Activated naive CD4-positive, alpha-beta T cell treated with anti-CD3 and anti-CD28 coated beads, Interleukin-2, amount 50 U/mL, for 24 hours (primary cell): ENCODE measurements at regions not wholly inside any gene's neighbourhood (a gene's known extent, or its start where the extent isn't known, plus 50 kb on each side); places are given as distances from the start of the nearest gene placed in this dataset.

Experiments used
- H3K27ac Mint-ChIP-seq: one replicate; pipeline ENCODE4 v1.8.0; 2021; ENCODE audit warnings: mild to moderate bottlenecking, mixed read lengths
- H3K27me3 Mint-ChIP-seq: one replicate; pipeline ENCODE4 v1.8.0; 2021; ENCODE audit warnings: mixed read lengths
- H3K36me3 Mint-ChIP-seq: one replicate; pipeline ENCODE4 v1.8.0; 2021; ENCODE audit warnings: mixed read lengths
- H3K4me1 Mint-ChIP-seq: one replicate; pipeline ENCODE4 v1.8.0; 2021; ENCODE audit warnings: mixed read lengths
- H3K4me3 Mint-ChIP-seq: one replicate; pipeline ENCODE4 v1.8.0; 2021; ENCODE audit warnings: mild to moderate bottlenecking, mixed read lengths
- H3K9me3 Mint-ChIP-seq: one replicate; pipeline ENCODE4 v1.8.0; 2021; ENCODE audit warnings: mixed read lengths

GRCh38 chr18:68234131-68234530 lies 480.8 kb downstream of the TMX3 start:
- H3K27me3 Mint-ChIP-seq, result peaks cover 1% of the 10 kb centered on the region
- no peak overlapping the region for H3K4me3 Mint-ChIP-seq
- no peaks in the 10 kb centered on the region for H3K4me1 Mint-ChIP-seq
- H3K9me3 Mint-ChIP-seq, result peaks cover 6% of the 10 kb centered on the region
- no peaks in the 10 kb centered on the region for H3K36me3 Mint-ChIP-seq
- H3K27ac Mint-ChIP-seq, result no peak overlapping the region

- Mint-ChIP-seq H3K9me3 (peaks cover 6% of the 10 kb centered on the region), H3K36me3 (no peaks in the 10 kb centered on the region), H3K27me3 (peaks cover 1% of the 10 kb centered on the region), H3K4me1 (no peaks in the 10 kb centered on the region), H3K4me3 (no peak overlapping the region), H3K27ac (no peak overlapping the region)
Measured at GRCh38 chr18:68233018-68233417, 481.9 kb downstream of the TMX3 start.

- Mint-ChIP-seq H3K9me3 (peaks cover 6% of the 10 kb centered on the region), H3K27me3 (no peaks in the 10 kb centered on the region), H3K4me3 (no peak overlapping the region), H3K27ac (no peak overlapping the region), H3K36me3 (no peaks in the 10 kb centered on the region), H3K4me1 (no peaks in the 10 kb centered on the region)
Measured at GRCh38 chr18:68229351-68229750, 485.6 kb downstream of the TMX3 start.

GRCh38 chr18:68221111-68221724 lies 493.7 kb downstream of the TMX3 start:
- Mint-ChIP-seq H3K27me3 (no peaks in the 10 kb centered on the region), H3K9me3 (no peaks in the 10 kb centered on the region), H3K4me3 (no peak overlapping the region), H3K27ac (no peak overlapping the region), H3K36me3 (no peaks in the 10 kb centered on the region), H3K4me1 (no peaks in the 10 kb centered on the region)

GRCh38 chr18:68220458-68220857 lies 494.4 kb downstream of the TMX3 start:
- Mint-ChIP-seq H3K36me3 (no peaks in the 10 kb centered on the region), H3K4me3 (no peak overlapping the region), H3K27ac (no peak overlapping the region), H3K9me3 (no peaks in the 10 kb centered on the region), H3K27me3 (no peaks in the 10 kb centered on the region), H3K4me1 (no peaks in the 10 kb centered on the region)

- H3K27me3 Mint-ChIP-seq, result no peaks in the 10 kb centered on the region
- no peaks in the 10 kb centered on the region for H3K36me3 Mint-ChIP-seq
- H3K9me3 Mint-ChIP-seq, result no peaks in the 10 kb centered on the region
- H3K27ac Mint-ChIP-seq, result no peak overlapping the region
- H3K4me1 Mint-ChIP-seq, result no peaks in the 10 kb centered on the region
- H3K4me3 Mint-ChIP-seq, result no peak overlapping the region
Measured at GRCh38 chr18:68219872-68220271, 495.0 kb downstream of the TMX3 start.

GRCh38 chr18:68219274-68219673 lies 495.6 kb downstream of the TMX3 start:
- Mint-ChIP-seq H3K27me3 (no peaks in the 10 kb centered on the region), H3K4me1 (no peaks in the 10 kb centered on the region), H3K36me3 (no peaks in the 10 kb centered on the region), H3K4me3 (no peak overlapping the region), H3K9me3 (no peaks in the 10 kb centered on the region), H3K27ac (no peak overlapping the region)

- Mint-ChIP-seq H3K27me3 (no peaks in the 10 kb centered on the region), H3K27ac (no peak overlapping the region), H3K4me3 (no peak overlapping the region), H3K9me3 (no peaks in the 10 kb centered on the region), H3K4me1 (no peaks in the 10 kb centered on the region), H3K36me3 (no peaks in the 10 kb centered on the region)
Measured at GRCh38 chr18:68215931-68216330, 499.0 kb downstream of the TMX3 start.

GRCh38 chr18:68186039-68186438 lies 528.9 kb downstream of the TMX3 start:
- H3K4me1 Mint-ChIP-seq, result no peaks in the 10 kb centered on the region
- no peaks in the 10 kb centered on the region for H3K27me3 Mint-ChIP-seq
- no peaks in the 10 kb centered on the region for H3K36me3 Mint-ChIP-seq

GRCh38 chr18:68181956-68182355 lies 533.0 kb downstream of the TMX3 start:
- Mint-ChIP-seq H3K36me3 (no peaks in the 10 kb centered on the region), H3K4me3 (no peak overlapping the region), H3K27ac (no peak overlapping the region), H3K9me3 (no peaks in the 10 kb centered on the region), H3K27me3 (no peaks in the 10 kb centered on the region), H3K4me1 (no peaks in the 10 kb centered on the region)

More at GRCh38 chr18:68186039-68186438, 528.9 kb downstream of the TMX3 start:
- H3K27ac Mint-ChIP-seq, result no peak overlapping the region
- H3K4me3 Mint-ChIP-seq, result no peak overlapping the region
- no peaks in the 10 kb centered on the region for H3K9me3 Mint-ChIP-seq

GRCh38 chr18:68179811-68180210 lies 535.1 kb downstream of the TMX3 start:
- Mint-ChIP-seq H3K4me3 (no peak overlapping the region), H3K4me1 (no peaks in the 10 kb centered on the region), H3K9me3 (no peaks in the 10 kb centered on the region), H3K36me3 (no peaks in the 10 kb centered on the region), H3K27me3 (no peaks in the 10 kb centered on the region), H3K27ac (no peak overlapping the region)

- Mint-ChIP-seq H3K4me3 (no peak overlapping the region), H3K27me3 (no peaks in the 10 kb centered on the region), H3K36me3 (no peaks in the 10 kb centered on the region), H3K9me3 (no peaks in the 10 kb centered on the region), H3K4me1 (no peaks in the 10 kb centered on the region), H3K27ac (no peak overlapping the region)
Measured at GRCh38 chr18:68178921-68179320, 536.0 kb downstream of the TMX3 start.

- Mint-ChIP-seq H3K9me3 (no peaks in the 10 kb centered on the region), H3K36me3 (no peaks in the 10 kb centered on the region), H3K4me3 (no peak overlapping the region), H3K27ac (no peak overlapping the region), H3K4me1 (no peaks in the 10 kb centered on the region), H3K27me3 (no peaks in the 10 kb centered on the region)
Measured at GRCh38 chr18:68177807-68178702, 536.9 kb downstream of the TMX3 start.

- no peaks in the 10 kb centered on the region for H3K4me1 Mint-ChIP-seq
- no peaks in the 10 kb centered on the region for H3K27me3 Mint-ChIP-seq
- no peaks in the 10 kb centered on the region for H3K9me3 Mint-ChIP-seq
- no peak overlapping the region for H3K27ac Mint-ChIP-seq
- no peak overlapping the region for H3K4me3 Mint-ChIP-seq
- no peaks in the 10 kb centered on the region for H3K36me3 Mint-ChIP-seq
Measured at GRCh38 chr18:68176901-68177300, 538.0 kb downstream of the TMX3 start.

GRCh38 chr18:68172842-68173549 lies 541.9 kb downstream of the TMX3 start:
- Mint-ChIP-seq H3K9me3 (no peaks in the 10 kb centered on the region), H3K4me3 (no peak overlapping the region), H3K27me3 (no peaks in the 10 kb centered on the region), H3K4me1 (no peaks in the 10 kb centered on the region), H3K36me3 (no peaks in the 10 kb centered on the region), H3K27ac (no peak overlapping the region)

GRCh38 chr18:68164909-68165308 lies 550.0 kb downstream of the TMX3 start:
- Mint-ChIP-seq H3K27me3 (no peaks in the 10 kb centered on the region), H3K4me1 (no peaks in the 10 kb centered on the region), H3K27ac (no peak overlapping the region), H3K9me3 (peaks cover under 1% of the 10 kb centered on the region), H3K36me3 (no peaks in the 10 kb centered on the region), H3K4me3 (no peak overlapping the region)
